ENCODE measurements at regions not wholly inside any gene's neighbourhood (a gene's known extent, or its start where the extent isn't known, plus 50 kb on each side); places are given as distances from the start of the nearest gene placed in this dataset.

- H3K4me3 ChIP-seq = no peak overlapping the region
- no peak overlapping the region for H3K27ac ChIP-seq (ENCODE audit: control insufficient read depth, insufficient read depth)
- H3K36me3 ChIP-seq (ENCODE audit: control insufficient read depth in 2 of 2, insufficient read depth in 2 of 2, low read length in 1 of 2) = no peaks in the 10 kb centered on the region
- TF ChIP-seq CREB1 (IDR thresholded peaks at IDR 0.05; ENCODE audit: low read depth) (no peak), CTCF (IDR thresholded peaks at IDR 0.05 in 2 of 3, conservative IDR thresholded peaks at IDR 0.05 in 1 of 3; ENCODE audit: control insufficient read depth in 2 of 3, extremely low read depth in 1 of 3, insufficient read depth in 1 of 3, low read depth in 3 of 3, low read length in 3 of 3) (peak in 2 of 3 experiments; percentile 22 to 36; a peak in 3 of 6 replicates), RAD21 (IDR thresholded peaks at IDR 0.05; ENCODE audit: insufficient read depth, low read depth, low read length) (0 out of 2 replicates have a peak, but pooled peaks have one; percentile 32)
- ChIA-PET POLR2A (no interaction called here), RAD21 (ENCODE audit: unreplicated experiment) (no interaction called here), SMC1A (ENCODE audit: uncharacterized antibody, unreplicated experiment) (interaction anchor here (1.4 kb wide), 1 partner anchor 141 kb away, joined by 4 read pairs; no protein-coding TSS in a partner anchor), CTCF (no interaction called here)
- no peak for DNase-seq (ENCODE audit: low read depth, low spot score)
- 11% methylated on average over 3 of the region's 3 CpGs for WGBS (ENCODE audit: insufficient coverage, insufficient replicate concordance, low lambda C conversion rate, missing lambda C conversion rate)
- no peak overlapping the region for H2AFZ ChIP-seq (ENCODE audit: control insufficient read depth, low read depth, low read length)
- no peak overlapping the region for H3K4me2 ChIP-seq (ENCODE audit: control insufficient read depth, insufficient read depth)
- no peak overlapping the region for H3K9ac ChIP-seq (ENCODE audit: control insufficient read depth, insufficient read depth, low read length)
- BruUV-seq (replicated peaks) = no TSS peak
- no peak for FAIRE-seq
- in situ Hi-C loops (cut with MboI) = no loop called here
- intact Hi-C loops (cut with micrococcal nuclease; ENCODE audit: unreplicated experiment) = loop anchor here (5.0 kb wide), 1 partner anchor 141 kb away; no protein-coding TSS in a partner anchor
- no peaks in the 10 kb centered on the region for H3K4me1 ChIP-seq (ENCODE audit: control insufficient read depth, insufficient read depth, low read length)
- no peaks in the 10 kb centered on the region for H3K79me2 ChIP-seq (ENCODE audit: control insufficient read depth, insufficient read depth, low read length)
- H3K27me3 ChIP-seq (replicated peaks in 1 of 2; ENCODE audit: control insufficient read depth in 2 of 2, insufficient read depth in 2 of 2, low read length in 1 of 2) = no peaks in the 10 kb centered on the region
- H3K9me3 ChIP-seq (replicated peaks; ENCODE audit: control insufficient read depth, insufficient read depth, low read length) = no peaks in the 10 kb centered on the region
- peak; percentile 57; the same call in 2 of the 3 replicates for ATAC-seq
- H4K20me1 ChIP-seq (ENCODE audit: control insufficient read depth, insufficient read depth) = no peaks in the 10 kb centered on the region
Measured at GRCh38 chr4:27176400-27176799, 315.8 kb downstream of the STIM2 start.

GRCh38 chr4:27176881-27177280 lies 316.2 kb downstream of the STIM2 start:
- no peak for FAIRE-seq
- BruUV-seq (replicated peaks) = no TSS peak
- no peaks in the 10 kb centered on the region for H3K4me1 ChIP-seq (ENCODE audit: control insufficient read depth, insufficient read depth, low read length)
- no peaks in the 10 kb centered on the region for H4K20me1 ChIP-seq (ENCODE audit: control insufficient read depth, insufficient read depth)
- H3K4me2 ChIP-seq (ENCODE audit: control insufficient read depth, insufficient read depth) = no peak overlapping the region
- intact Hi-C loops (cut with micrococcal nuclease; ENCODE audit: unreplicated experiment) = loop anchor here (5.0 kb wide), 1 partner anchor 140 kb away; no protein-coding TSS in a partner anchor
- no peaks in the 10 kb centered on the region for H3K9me3 ChIP-seq (replicated peaks; ENCODE audit: control insufficient read depth, insufficient read depth, low read length)
- no peaks in the 10 kb centered on the region for H3K79me2 ChIP-seq (ENCODE audit: control insufficient read depth, insufficient read depth, low read length)
- in situ Hi-C loops (cut with MboI) = no loop called here
- ATAC-seq = no peak
- CTCF ChIA-PET = no interaction called here
- SMC1A ChIA-PET (ENCODE audit: uncharacterized antibody, unreplicated experiment) = interaction anchor here (1.4 kb wide), 1 partner anchor 140 kb away, joined by 4 read pairs; no protein-coding TSS in a partner anchor
- H3K4me3 ChIP-seq = no peak overlapping the region
- no peaks in the 10 kb centered on the region for H3K27me3 ChIP-seq (replicated peaks in 1 of 2; ENCODE audit: control insufficient read depth in 2 of 2, insufficient read depth in 2 of 2, low read length in 1 of 2)
- POLR2A ChIA-PET = no interaction called here
- no peak for DNase-seq (ENCODE audit: low read depth, low spot score)
- H3K36me3 ChIP-seq (ENCODE audit: control insufficient read depth in 2 of 2, insufficient read depth in 2 of 2, low read length in 1 of 2) = no peaks in the 10 kb centered on the region
- RAD21 ChIA-PET (ENCODE audit: unreplicated experiment) = no interaction called here
- 4% methylated on average over 2 of the region's 2 CpGs for WGBS (ENCODE audit: insufficient coverage, insufficient replicate concordance, low lambda C conversion rate, missing lambda C conversion rate)
- no peak overlapping the region for H3K27ac ChIP-seq (ENCODE audit: control insufficient read depth, insufficient read depth)
- no peak overlapping the region for H2AFZ ChIP-seq (ENCODE audit: control insufficient read depth, low read depth, low read length)
- no peak overlapping the region for H3K9ac ChIP-seq (ENCODE audit: control insufficient read depth, insufficient read depth, low read length)
- TF ChIP-seq MTA2 (IDR thresholded peaks at IDR 0.05; ENCODE audit: low read depth) (no peak), TCF3 (IDR thresholded peaks at IDR 0.05; ENCODE audit: borderline replicate concordance, insufficient read depth, low read depth, low read length) (no peak), BCLAF1 (IDR thresholded peaks at IDR 0.05) (no peak), CBX3 (IDR thresholded peaks at IDR 0.05; ENCODE audit: borderline replicate concordance, low read depth) (no peak), ZBTB4 (CRISPR knock-in tag; IDR thresholded peaks at IDR 0.05) (no peak), SMARCA5 (IDR thresholded peaks at IDR 0.05) (no peak), RAD21 (IDR thresholded peaks at IDR 0.05; ENCODE audit: insufficient read depth, low read depth, low read length) (no peak)

Measured in GM12878 (cell line).